WTC11 (cell line): ENCODE measurements at regions not wholly inside any gene's neighbourhood (a gene's known extent, or its start where the extent isn't known, plus 50 kb on each side); places are given as distances from the start of the nearest gene placed in this dataset.

ENCODE experiments used
- ARID4B ChIP-seq: sonication (generic); formaldehyde crosslinking; IDR thresholded peaks from 2 replicates; pipeline ENCODE4 v1.8.0; 2023; ENCODE audit warnings: missing genetic modification reagents, mild to moderate bottlenecking, borderline replicate concordance
- ATF6 ChIP-seq: sonication (generic); formaldehyde crosslinking; IDR thresholded peaks from 2 replicates; pipeline ENCODE4 v1.8.1; 2023; ENCODE audit warnings: mild to moderate bottlenecking, missing genetic modification reagents
- CTCF ChIP-seq: fragments of 200-600 bp; IDR thresholded peaks from 2 replicates; pipeline ENCODE4 v1.8.0; 2022; ENCODE audit warnings: antibody characterized with exemption
- E2F5 ChIP-seq: sonication (generic); formaldehyde crosslinking; IDR thresholded peaks from 2 replicates; pipeline ENCODE4 v1.8.1; 2022; ENCODE audit warnings: mild to moderate bottlenecking, moderate library complexity, missing genetic modification reagents
- MYBL2 ChIP-seq: sonication (generic); formaldehyde crosslinking; IDR thresholded peaks from 2 replicates; pipeline ENCODE4 v1.8.1; 2023; ENCODE audit warnings: mild to moderate bottlenecking, moderate library complexity, missing genetic modification reagents
- NFE2L1 ChIP-seq: sonication (generic); formaldehyde crosslinking; IDR thresholded peaks from 2 replicates; pipeline ENCODE4 v1.8.1; 2023; ENCODE audit warnings: missing genetic modification reagents
- SMAD3 ChIP-seq: sonication (generic); formaldehyde crosslinking; IDR thresholded peaks from 2 replicates; pipeline ENCODE4 v1.8.0; 2022; ENCODE audit warnings: missing genetic modification reagents, mild to moderate bottlenecking, borderline replicate concordance
- ZNF121 ChIP-seq: sonication (generic); formaldehyde crosslinking; IDR thresholded peaks from 2 replicates; pipeline ENCODE4 v1.8.0; 2023; ENCODE audit warnings: missing genetic modification reagents
- ZNF281 ChIP-seq: sonication (generic); formaldehyde crosslinking; IDR thresholded peaks from 2 replicates; pipeline ENCODE4 v1.8.0; 2023; ENCODE audit warnings: mild to moderate bottlenecking, missing genetic modification reagents

GRCh38 chr13:106183410-106184065, 351.9 kb downstream of the EFNB2 start:
- TF ChIP-seq SMAD3 (CRISPR knock-in tag) (no peak), CTCF (no peak), ATF6 (no peak), NFE2L1 (CRISPR knock-in tag) (no peak), ARID4B (CRISPR knock-in tag) (no peak), MYBL2 (no peak), ZNF281 (CRISPR knock-in tag) (no peak), E2F5 (CRISPR knock-in tag) (no peak), ZNF121 (CRISPR knock-in tag) (no peak)
